Bone marrow (tissue), 2 donors: ENCODE measurements at regions not wholly inside any gene's neighbourhood (a gene's known extent, or its start where the extent isn't known, plus 50 kb on each side); places are given as distances from the start of the nearest gene placed in this dataset.
"Not testable (repeated sequence)": the region's sequence is repeated elsewhere in the genome, so short reads cannot be mapped to it uniquely, and the experiment has no call there.

ENCODE experiments used
- DNase-seq, 2 donors: peaks; one replicate each; lab custom pipeline; 2025; lab: John Stamatoyannopoulos, UW

- DNase-seq = no peak
Measured at GRCh38 chr10:124213471-124213870, 120.1 kb upstream of the CHST15 start.

- no peak for DNase-seq
Measured at GRCh38 chr10:124212702-124213101, 119.3 kb upstream of the CHST15 start.

- DNase-seq = no peak
Measured at GRCh38 chr10:124211921-124212320, 118.5 kb upstream of the CHST15 start.

- DNase-seq = no peak
Measured at GRCh38 chr10:124210263-124210662, 116.9 kb upstream of the CHST15 start.

GRCh38 chr10:124207391-124207790 is 114.0 kb upstream of the CHST15 start:
- no peak for DNase-seq

- no peak for DNase-seq
Measured at GRCh38 chr10:124206616-124207015, 113.2 kb upstream of the CHST15 start.

GRCh38 chr10:124205432-124205831 is 112.0 kb upstream of the CHST15 start:
- DNase-seq = no peak

GRCh38 chr10:124204726-124205125 is 111.3 kb upstream of the CHST15 start:
- no peak for DNase-seq

GRCh38 chr10:124200011-124200410 is 106.6 kb upstream of the CHST15 start:
- no peak for DNase-seq

- no peak for DNase-seq
Measured at GRCh38 chr10:124198871-124199270, 105.5 kb upstream of the CHST15 start.

GRCh38 chr10:124198125-124198501 is 104.7 kb upstream of the CHST15 start:
- no peak for DNase-seq

GRCh38 chr10:124197371-124198124 is 104.2 kb upstream of the CHST15 start:
- no peak for DNase-seq

GRCh38 chr10:124196659-124197058 is 103.3 kb upstream of the CHST15 start:
- no peak for DNase-seq

GRCh38 chr10:124194199-124194824 is 100.9 kb upstream of the CHST15 start:
- DNase-seq = no peak

- no peak for DNase-seq
Measured at GRCh38 chr10:124193309-124193696, 99.9 kb upstream of the CHST15 start.

GRCh38 chr10:124192664-124193308 is 99.4 kb upstream of the CHST15 start:
- not testable (repeated sequence) for DNase-seq

- not testable (repeated sequence) for DNase-seq
Measured at GRCh38 chr10:124190476-124190875, 97.1 kb upstream of the CHST15 start.

- DNase-seq = no peak
Measured at GRCh38 chr10:124186956-124187355, 93.6 kb upstream of the CHST15 start.

- DNase-seq = no peak
Measured at GRCh38 chr10:124185084-124185483, 91.7 kb upstream of the CHST15 start.

- DNase-seq = no peak
Measured at GRCh38 chr10:124184208-124184830, 90.9 kb upstream of the CHST15 start.

GRCh38 chr10:124183617-124184016 is 90.2 kb upstream of the CHST15 start:
- DNase-seq = no peak

GRCh38 chr10:124182088-124182541 is 88.7 kb upstream of the CHST15 start:
- DNase-seq = no peak

GRCh38 chr10:124181656-124182055 is 88.3 kb upstream of the CHST15 start:
- no peak for DNase-seq
